Choroid plexus epithelial cell (primary cell): ENCODE measurements at regions not wholly inside any gene's neighbourhood (a gene's known extent, or its start where the extent isn't known, plus 50 kb on each side); places are given as distances from the start of the nearest gene placed in this dataset.

Experiments
- DNase-seq: peaks from one replicate; pipeline ENCODE4 v3.0.0-alpha.2; 2010; ENCODE audit warnings: low read depth
- H3K4me3 ChIP-seq: 2 replicates; pipeline ENCODE4 v1.5.1; 2011; ENCODE audit warnings: low read depth, mild to moderate bottlenecking, control low read depth, low read length, moderate library complexity
- CTCF ChIP-seq: conservative IDR thresholded peaks from 2 replicates; pipeline ENCODE4 v1.5.1; 2011; ENCODE audit warnings: low read depth, mild to moderate bottlenecking, control low read depth, inconsistent platforms, low read length, moderate library complexity

GRCh38 chr5:168008555-168008954, 282.9 kb upstream of the WWC1 start:
- DNase-seq = no peak
- TF ChIP-seq CTCF = no peak

GRCh38 chr5:168011096-168011495, 280.3 kb upstream of the WWC1 start:
- DNase-seq = no peak
- TF ChIP-seq CTCF = no peak
- H3K4me3 ChIP-seq = no peak overlapping the region

More at GRCh38 chr5:168008555-168008954, 282.9 kb upstream of the WWC1 start:
- no peak overlapping the region for H3K4me3 ChIP-seq

GRCh38 chr5:168012006-168012405, 279.4 kb upstream of the WWC1 start:
- no peak for DNase-seq
- no peak for TF ChIP-seq CTCF
- no peak overlapping the region for H3K4me3 ChIP-seq

GRCh38 chr5:168013546-168013945, 277.9 kb upstream of the WWC1 start:
- no peak for TF ChIP-seq CTCF
- H3K4me3 ChIP-seq = no peak overlapping the region
- DNase-seq = no peak

- no peak for DNase-seq
- no peak overlapping the region for H3K4me3 ChIP-seq
- no peak for TF ChIP-seq CTCF
These were observed 276.9 kb upstream of the WWC1 start for GRCh38 chr5:168014433-168015123.

GRCh38 chr5:168015506-168015905, 275.9 kb upstream of the WWC1 start:
- no peak for TF ChIP-seq CTCF
- no peak for DNase-seq
- no peak overlapping the region for H3K4me3 ChIP-seq

GRCh38 chr5:168017313-168017712, 274.1 kb upstream of the WWC1 start:
- no peak for DNase-seq
- no peak overlapping the region for H3K4me3 ChIP-seq
- no peak for TF ChIP-seq CTCF
